Mesendoderm (in vitro differentiated cells): ENCODE measurements at regions not wholly inside any gene's neighbourhood (a gene's known extent, or its start where the extent isn't known, plus 50 kb on each side); places are given as distances from the start of the nearest gene placed in this dataset.
"Not testable (repeated sequence)": the region's sequence is repeated elsewhere in the genome, so short reads cannot be mapped to it uniquely, and the experiment has no call there.

Experiments used
- DNase-seq: peaks from one replicate; pipeline ENCODE4 v3.0.0; 2013
- H2AK5ac ChIP-seq: 2 replicates; pipeline ENCODE4 v1.6.1; 2013; ENCODE audit warnings: low read length, inconsistent platforms
- H2BK120ac ChIP-seq: 2 replicates; pipeline ENCODE4 v1.6.1; 2013; ENCODE audit warnings: low read depth, mild to moderate bottlenecking, low read length, moderate library complexity, mixed read lengths
- H2BK15ac ChIP-seq: replicated peaks from 2 replicates; pipeline ENCODE4 v1.6.1; 2013; ENCODE audit warnings: low read depth, mild to moderate bottlenecking, moderate library complexity
- H2BK5ac ChIP-seq: 2 replicates; pipeline ENCODE4 v1.6.1; 2013; ENCODE audit warnings: low read length, inconsistent platforms
- H3K18ac ChIP-seq: 2 replicates; pipeline ENCODE4 v1.6.1; 2013; ENCODE audit warnings: mild to moderate bottlenecking, low read length, mixed read lengths
- H3K23ac ChIP-seq: one replicate; pipeline ENCODE4 v1.6.1; 2013; ENCODE audit warnings: low read length
- H3K27ac ChIP-seq: 2 replicates; pipeline ENCODE4 v1.5.1; 2013; ENCODE audit warnings: low read depth, mild to moderate bottlenecking, inconsistent platforms, low read length, moderate library complexity
- H3K27me3 ChIP-seq: 2 replicates; pipeline ENCODE4 v1.6.1; 2013; ENCODE audit warnings: low read length, control low read depth, mild to moderate bottlenecking, inconsistent platforms; ENCODE audit not compliant: insufficient read depth, poor library complexity
- H3K36me3 ChIP-seq: 2 replicates; pipeline ENCODE4 v1.6.1; 2013; ENCODE audit warnings: low read length, inconsistent platforms; ENCODE audit not compliant: control insufficient read depth, insufficient read depth
- H3K4ac ChIP-seq: one replicate; pipeline ENCODE4 v1.6.1; 2013; ENCODE audit warnings: low read depth, mild to moderate bottlenecking, low read length, moderate library complexity
- H3K4me1 ChIP-seq: 2 replicates; pipeline ENCODE4 v1.6.1; 2013; ENCODE audit warnings: low read depth, low read length, inconsistent platforms; ENCODE audit not compliant: control insufficient read depth
- H3K4me2 ChIP-seq: 2 replicates; pipeline ENCODE4 v1.6.1; 2013; ENCODE audit warnings: low read length
- H3K4me3 ChIP-seq: 2 replicates; pipeline ENCODE4 v1.5.1; 2013; ENCODE audit warnings: mild to moderate bottlenecking, low read length
- H3K56ac ChIP-seq: one replicate; pipeline ENCODE4 v1.6.1; 2013; ENCODE audit warnings: low read length
- H3K79me1 ChIP-seq: 2 replicates; pipeline ENCODE4 v1.6.1; 2013; ENCODE audit warnings: low read length, inconsistent platforms
- H3K79me2 ChIP-seq: 2 replicates; pipeline ENCODE4 v1.6.1; 2013; ENCODE audit warnings: mild to moderate bottlenecking, low read length; ENCODE audit not compliant: control insufficient read depth, insufficient read depth
- H3K9ac ChIP-seq: 2 replicates; pipeline ENCODE4 v1.6.1; 2013; ENCODE audit warnings: low read length, inconsistent platforms
- H4K5ac ChIP-seq: one replicate; pipeline ENCODE4 v1.6.1; 2013; ENCODE audit warnings: low read length
- H4K8ac ChIP-seq: one replicate; pipeline ENCODE4 v1.6.1; 2013; ENCODE audit warnings: low read depth, mild to moderate bottlenecking, control low read depth, low read length, moderate library complexity
- WGBS: extraction: QIAGEN DNeasy Blood & Tissue Kit; methylation state at CpG from one replicate; pipeline ENCODE4 v1.1.7; 2013; ENCODE audit warnings: low lambda C conversion rate, missing lambda C conversion rate; ENCODE audit not compliant: insufficient coverage; ENCODE audit errors: extremely low coverage; 5-methylcytosine and 5-hydroxymethylcytosine counted together

DNA sequence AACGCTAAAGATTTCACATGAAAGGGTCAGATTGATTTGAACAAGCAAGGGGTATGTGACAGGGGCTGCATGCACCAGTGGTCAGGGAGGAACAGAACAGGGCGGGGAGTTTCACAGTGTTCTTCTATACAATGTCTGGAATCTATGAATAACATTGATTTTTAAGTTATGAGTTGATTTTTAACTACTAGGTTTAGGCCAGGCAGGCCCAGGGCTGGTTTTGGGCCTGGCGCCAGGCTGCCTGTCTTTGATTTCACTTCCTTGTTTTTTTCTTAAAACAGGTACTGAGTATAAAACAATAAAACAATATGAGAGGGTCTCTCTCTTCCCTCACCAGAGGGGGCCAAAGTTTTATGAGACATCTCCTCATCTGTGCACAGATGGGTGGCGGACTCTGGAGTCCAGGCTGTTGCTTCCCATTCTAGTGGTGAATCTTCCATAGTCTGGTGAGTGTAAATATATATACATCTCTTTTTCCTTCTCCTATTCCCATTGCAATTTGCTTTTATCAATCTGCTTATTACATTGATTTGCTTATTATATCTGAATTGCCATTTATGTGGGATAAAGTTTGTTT is 133.2 kb downstream of the ZNF737 start:
- not testable (repeated sequence) for H3K23ac ChIP-seq, H3K4me1 ChIP-seq, DNase-seq, H3K27ac ChIP-seq, H3K27me3 ChIP-seq, H2BK5ac ChIP-seq, H3K56ac ChIP-seq, H2BK120ac ChIP-seq, H3K4ac ChIP-seq, H3K79me1 ChIP-seq, H3K18ac ChIP-seq, H2BK15ac ChIP-seq, H3K4me2 ChIP-seq, H4K8ac ChIP-seq, H2AK5ac ChIP-seq, H3K36me3 ChIP-seq, H3K79me2 ChIP-seq, H3K4me3 ChIP-seq, H3K9ac ChIP-seq, H4K5ac ChIP-seq
- WGBS: no CpG with 5 or more reads among the region's 4 CpGs

DNA sequence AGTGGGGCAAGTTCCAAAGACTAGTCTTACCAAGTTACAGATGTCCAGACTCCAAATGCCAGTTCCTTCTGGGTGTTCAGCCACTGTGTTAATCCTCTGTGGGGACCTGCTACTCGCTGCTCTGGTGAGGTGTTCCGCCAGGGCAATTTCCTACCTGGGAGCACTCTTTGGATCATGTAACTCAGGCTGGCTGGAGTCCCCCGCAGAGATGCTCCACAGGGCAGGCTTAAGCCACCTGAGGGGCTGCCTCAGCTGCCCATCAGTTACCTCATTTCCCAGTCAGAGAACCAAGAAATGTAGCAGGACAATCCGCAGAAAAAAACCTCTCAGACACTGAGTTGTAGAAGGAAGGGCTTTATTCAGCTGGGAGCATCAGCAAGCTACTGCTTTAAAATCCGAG is 133.8 kb downstream of the ZNF737 start:
- no peak overlapping the region for H3K4me3 ChIP-seq
- no peaks in the 10 kb centered on the region for H3K4me1 ChIP-seq
- no peak overlapping the region for H3K4ac ChIP-seq
- H3K79me1 ChIP-seq: no peaks in the 10 kb centered on the region
- H3K27ac ChIP-seq: no peak overlapping the region
- H3K56ac ChIP-seq: no peak overlapping the region
- no peak overlapping the region for H2BK5ac ChIP-seq
- no peak for DNase-seq
- H3K9ac ChIP-seq: no peak overlapping the region
- no peak overlapping the region for H2AK5ac ChIP-seq
- H3K79me2 ChIP-seq: no peaks in the 10 kb centered on the region
- no peak overlapping the region for H4K8ac ChIP-seq
- H3K27me3 ChIP-seq: no peaks in the 10 kb centered on the region
- H3K23ac ChIP-seq: no peak overlapping the region
- no peak overlapping the region for H2BK120ac ChIP-seq
- no peak overlapping the region for H4K5ac ChIP-seq
- no CpG with 5 or more reads among the region's 5 CpGs for WGBS
- no peak overlapping the region for H3K18ac ChIP-seq
- H3K36me3 ChIP-seq: no peaks in the 10 kb centered on the region
- H3K4me2 ChIP-seq: no peak overlapping the region
- H2BK15ac ChIP-seq: no peak overlapping the region

DNA sequence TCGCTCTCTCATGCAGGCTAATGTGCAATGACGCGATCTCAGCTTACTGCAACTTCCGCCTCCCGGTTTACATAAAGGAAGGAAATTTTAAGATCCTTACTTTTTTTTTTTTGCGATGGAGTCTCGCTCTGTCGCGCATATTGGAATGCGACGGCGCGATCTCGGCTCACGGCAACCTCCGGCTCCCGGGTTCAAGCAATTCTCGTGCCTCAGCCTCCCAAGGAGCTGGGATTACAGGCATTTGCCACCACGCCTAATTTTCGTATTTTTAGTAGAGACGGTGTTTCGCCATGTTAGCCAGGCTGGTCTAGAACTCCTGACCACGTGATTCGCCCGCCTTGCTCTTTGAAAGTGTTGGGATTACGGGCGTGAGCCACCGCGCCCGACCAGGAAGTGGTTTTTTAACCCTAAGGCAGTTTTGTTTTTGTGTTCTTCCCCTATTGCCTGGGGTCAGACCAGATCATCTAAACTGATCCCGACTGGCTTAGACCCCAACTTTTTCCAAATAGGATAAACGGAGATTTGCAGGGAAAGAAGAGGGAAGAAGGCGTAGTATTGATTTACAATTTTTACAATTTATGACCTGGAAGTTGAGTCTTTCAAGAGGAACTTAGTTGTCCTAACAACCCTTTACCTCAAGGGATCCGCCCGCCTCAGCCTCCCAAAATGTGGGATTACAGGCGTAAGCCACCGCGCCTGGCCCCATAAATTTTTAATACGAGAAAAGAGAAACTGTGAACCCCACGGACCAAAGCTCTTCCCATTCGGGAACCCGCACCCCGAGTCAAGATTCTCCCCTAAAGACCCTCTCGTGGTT is 142.0 kb downstream of the ZNF737 start:
- H2BK120ac ChIP-seq: peak overlapping the region; percentile 78
- H3K4me2 ChIP-seq: peak overlapping the region; percentile 62
- no peaks in the 10 kb centered on the region for H3K36me3 ChIP-seq
- H3K4me3 ChIP-seq: peak overlapping the region; percentile 92
- H3K79me2 ChIP-seq: peaks cover 53% of the 10 kb centered on the region
- peak overlapping the region; percentile 92 for H3K56ac ChIP-seq
- H2BK15ac ChIP-seq: no peak overlapping the region
- H3K9ac ChIP-seq: peak overlapping the region; percentile 94
- WGBS: no CpG with 5 or more reads among the region's 44 CpGs
- peak overlapping the region; percentile 99 for H3K4ac ChIP-seq
- no peak overlapping the region for H4K5ac ChIP-seq
- H3K27me3 ChIP-seq: no peaks in the 10 kb centered on the region
- H2AK5ac ChIP-seq: no peak overlapping the region
- DNase-seq: peak; percentile 87
- H3K18ac ChIP-seq: peak overlapping the region; percentile 100
- peak overlapping the region; percentile 94 for H3K27ac ChIP-seq
- H4K8ac ChIP-seq: no peak overlapping the region
- H3K4me1 ChIP-seq: no peaks in the 10 kb centered on the region
- H3K23ac ChIP-seq: no peak overlapping the region
- peak overlapping the region; percentile 80 for H2BK5ac ChIP-seq
- H3K79me1 ChIP-seq: no peaks in the 10 kb centered on the region

DNA sequence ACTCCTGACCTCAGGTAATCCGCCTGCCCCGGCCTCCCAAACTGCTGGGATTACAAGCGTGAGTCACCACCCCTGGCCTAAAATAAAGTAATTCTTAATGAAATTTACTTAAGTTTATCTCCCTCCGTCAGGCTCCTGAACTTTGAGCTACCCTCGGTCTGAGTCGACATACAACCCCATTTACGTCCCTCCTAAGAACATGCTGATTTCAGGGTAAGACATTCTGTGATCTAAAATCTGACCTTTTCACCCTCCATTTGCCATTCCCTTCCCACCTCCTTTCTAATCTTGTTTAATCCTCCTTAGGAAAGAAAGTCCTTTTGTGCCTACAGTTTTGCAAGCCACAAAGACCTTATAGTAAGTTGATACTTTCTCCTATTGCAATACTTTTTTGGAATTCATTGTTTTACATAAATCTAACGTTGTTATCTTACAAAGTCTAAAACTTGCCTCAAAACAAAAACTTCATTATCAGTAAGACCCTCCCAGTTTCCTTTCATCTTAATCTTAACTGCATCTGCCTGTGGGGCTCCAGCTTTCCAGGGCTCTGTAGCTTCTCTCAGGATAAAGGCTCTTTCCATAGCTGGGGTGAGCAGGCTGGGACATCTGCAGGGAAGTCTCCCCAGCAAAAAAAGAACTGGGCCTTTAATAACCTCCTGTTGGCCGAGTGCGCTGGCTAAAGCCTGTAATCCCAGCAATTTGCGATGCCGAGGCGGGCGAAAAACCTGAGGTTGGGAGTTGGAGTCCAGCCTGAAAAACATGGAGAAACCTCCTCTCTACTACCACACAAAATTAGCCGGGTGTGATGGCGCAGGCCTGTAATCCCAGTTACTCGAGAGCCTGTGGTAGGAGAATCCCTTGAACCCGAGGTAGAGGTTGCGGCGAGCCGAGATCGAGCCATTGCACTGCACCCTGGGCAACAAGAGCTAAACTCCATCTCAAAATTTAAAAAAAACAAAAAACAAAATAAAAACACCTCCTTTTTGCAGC is 143.1 kb downstream of the ZNF737 start:
- DNase-seq: peak; percentile 88
- Histone ChIP-seq H3K4me2 (peak overlapping the region; percentile 51), H3K4ac (no peak overlapping the region), H3K27ac (peak overlapping the region; percentile 64), H3K4me1 (no peaks in the 10 kb centered on the region), H2BK5ac (no peak overlapping the region), H3K36me3 (no peaks in the 10 kb centered on the region), H4K5ac (no peak overlapping the region), H3K79me2 (peaks cover 60% of the 10 kb centered on the region), H3K18ac (no peak overlapping the region), H3K79me1 (no peaks in the 10 kb centered on the region), H3K56ac (peak overlapping the region; percentile 67), H4K8ac (no peak overlapping the region), H3K9ac (peak overlapping the region; percentile 57), H2BK15ac (no peak overlapping the region), H2AK5ac (no peak overlapping the region), H3K27me3 (no peaks in the 10 kb centered on the region), H2BK120ac (no peak overlapping the region), H3K4me3 (no peak overlapping the region), H3K23ac (no peak overlapping the region)
- no CpG with 5 or more reads among the region's 22 CpGs for WGBS

DNA sequence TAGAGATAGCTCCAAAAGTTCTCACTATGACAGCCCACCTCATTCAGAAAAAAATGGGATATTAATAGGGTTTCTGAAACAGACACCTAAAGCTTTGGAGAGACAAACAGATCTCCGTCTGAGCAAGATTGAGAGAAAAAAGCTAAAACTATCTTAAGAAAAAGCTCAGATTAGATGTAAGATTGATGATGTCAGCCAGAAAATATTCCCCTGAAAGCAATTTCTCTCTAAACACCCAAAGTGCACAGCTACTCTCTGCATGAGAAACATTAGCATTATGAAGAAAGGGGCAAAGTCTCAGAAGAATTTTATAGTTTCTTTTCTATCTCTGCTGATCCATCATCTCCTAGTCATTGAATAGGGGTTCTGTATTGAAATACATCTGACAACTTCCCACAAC is 148.9 kb downstream of the ZNF737 start:
- H3K23ac ChIP-seq: no peak overlapping the region
- no peaks in the 10 kb centered on the region for H3K36me3 ChIP-seq
- no peaks in the 10 kb centered on the region for H3K4me1 ChIP-seq
- no CpG with 5 or more reads among the region's 1 CpG for WGBS
- H2BK120ac ChIP-seq: no peak overlapping the region
- H2AK5ac ChIP-seq: no peak overlapping the region
- no peak overlapping the region for H3K56ac ChIP-seq
- H3K27me3 ChIP-seq: no peaks in the 10 kb centered on the region
- H4K5ac ChIP-seq: no peak overlapping the region
- H3K4ac ChIP-seq: no peak overlapping the region
- H4K8ac ChIP-seq: no peak overlapping the region
- no peak overlapping the region for H3K18ac ChIP-seq
- H2BK15ac ChIP-seq: no peak overlapping the region
- no peak overlapping the region for H2BK5ac ChIP-seq
- H3K27ac ChIP-seq: no peak overlapping the region
- H3K79me2 ChIP-seq: peaks cover 83% of the 10 kb centered on the region
- no peak for DNase-seq
- no peak overlapping the region for H3K4me2 ChIP-seq
- no peak overlapping the region for H3K4me3 ChIP-seq
- peaks cover 1% of the 10 kb centered on the region for H3K79me1 ChIP-seq
- H3K9ac ChIP-seq: no peak overlapping the region
